Smooth muscle cell (in vitro differentiated cells): ENCODE measurements at regions not wholly inside any gene's neighbourhood (a gene's known extent, or its start where the extent isn't known, plus 50 kb on each side); places are given as distances from the start of the nearest gene placed in this dataset.
A peak's percentile ranks its signal among the peaks of the same experiment; 100 is the strongest.

Experiments used
- DNase-seq: peaks from one replicate; lab custom pipeline; 2025; ENCODE audit not compliant: unreplicated experiment; lab: John Stamatoyannopoulos, UW
- H2AFZ ChIP-seq: fragments of 200-600 bp; sonication (generic); 2 replicates; pipeline ENCODE4 v1.6.0; 2016; ENCODE audit warnings: antibody characterized with exemption, low read depth, mild to moderate bottlenecking
- H3F3A ChIP-seq: fragments of 200-600 bp; sonication (generic); 2 replicates; pipeline ENCODE4 v1.6.0; 2017; ENCODE audit warnings: antibody characterized with exemption, low read depth
- H3K27ac ChIP-seq: fragments of 200-600 bp; sonication (generic); 2 replicates; pipeline ENCODE4 v1.5.1; 2016; ENCODE audit warnings: low read depth, mild to moderate bottlenecking
- H3K27me3 ChIP-seq: fragments of 200-600 bp; sonication (generic); 2 replicates; pipeline ENCODE4 v1.6.1; 2016; ENCODE audit warnings: low read depth, mild to moderate bottlenecking
- H3K36me3 ChIP-seq: fragments of 200-600 bp; sonication (generic); 2 replicates; pipeline ENCODE4 v1.5.1; 2016; ENCODE audit warnings: low read depth
- H3K4me1 ChIP-seq: fragments of 200-600 bp; sonication (generic); 2 replicates; pipeline ENCODE4 v1.5.1; 2016; ENCODE audit warnings: low read depth
- H3K4me2 ChIP-seq: fragments of 200-600 bp; sonication (generic); 2 replicates; pipeline ENCODE4 v1.6.0; 2016; ENCODE audit warnings: mild to moderate bottlenecking
- H3K4me3 ChIP-seq: fragments of 200-600 bp; sonication (generic); 2 replicates; pipeline ENCODE4 v1.5.1; 2016; ENCODE audit warnings: mild to moderate bottlenecking
- H3K79me2 ChIP-seq: fragments of 200-600 bp; sonication (generic); 2 replicates; pipeline ENCODE4 v1.6.0; 2016; ENCODE audit warnings: low read depth, mild to moderate bottlenecking
- H3K9ac ChIP-seq: fragments of 200-600 bp; sonication (generic); 2 replicates; pipeline ENCODE4 v1.6.0; 2016; ENCODE audit warnings: low read depth
- H3K9me3 ChIP-seq: fragments of 200-600 bp; sonication (generic); replicated peaks from 2 replicates; pipeline ENCODE4 v1.5.1; 2016; ENCODE audit warnings: low read depth
- H4K20me1 ChIP-seq: fragments of 200-600 bp; sonication (generic); 2 replicates; pipeline ENCODE4 v1.6.0; 2016; ENCODE audit warnings: low read depth
- CTCF ChIP-seq: fragments of 200-600 bp; sonication (generic); IDR thresholded peaks from 2 replicates; pipeline ENCODE4 v1.5.1; 2017; ENCODE audit warnings: borderline replicate concordance, mild to moderate bottlenecking, antibody characterized with exemption; ENCODE audit not compliant: insufficient read depth, poor library complexity, severe bottlenecking
- WGBS: methylation state at CpG from one replicate; pipeline ENCODE4 v1.1.7; 2016; ENCODE audit warnings: low lambda C conversion rate; 5-methylcytosine and 5-hydroxymethylcytosine counted together

- H3K36me3 ChIP-seq, result no peaks in the 10 kb centered on the region
- no peaks in the 10 kb centered on the region for H3K4me1 ChIP-seq
- DNase-seq, result no peak
- no peaks in the 10 kb centered on the region for H3K79me2 ChIP-seq
- H2AFZ ChIP-seq, result peak overlapping the region; percentile 9
- no peak overlapping the region for H3K9ac ChIP-seq
- no peaks in the 10 kb centered on the region for H4K20me1 ChIP-seq
- no peak overlapping the region for H3K4me3 ChIP-seq
- H3K27me3 ChIP-seq, result no peaks in the 10 kb centered on the region
- no peak overlapping the region for H3K4me2 ChIP-seq
- TF ChIP-seq CTCF, result no peak
- H3F3A ChIP-seq, result no peaks in the 10 kb centered on the region
- H3K9me3 ChIP-seq, result no peaks in the 10 kb centered on the region
- 78% methylated on average over 12 of the region's 12 CpGs for WGBS
- no peak overlapping the region for H3K27ac ChIP-seq
Observed at GRCh38 chr6:14037402-14038277, 79.9 kb upstream of the CD83 start.

DNA sequence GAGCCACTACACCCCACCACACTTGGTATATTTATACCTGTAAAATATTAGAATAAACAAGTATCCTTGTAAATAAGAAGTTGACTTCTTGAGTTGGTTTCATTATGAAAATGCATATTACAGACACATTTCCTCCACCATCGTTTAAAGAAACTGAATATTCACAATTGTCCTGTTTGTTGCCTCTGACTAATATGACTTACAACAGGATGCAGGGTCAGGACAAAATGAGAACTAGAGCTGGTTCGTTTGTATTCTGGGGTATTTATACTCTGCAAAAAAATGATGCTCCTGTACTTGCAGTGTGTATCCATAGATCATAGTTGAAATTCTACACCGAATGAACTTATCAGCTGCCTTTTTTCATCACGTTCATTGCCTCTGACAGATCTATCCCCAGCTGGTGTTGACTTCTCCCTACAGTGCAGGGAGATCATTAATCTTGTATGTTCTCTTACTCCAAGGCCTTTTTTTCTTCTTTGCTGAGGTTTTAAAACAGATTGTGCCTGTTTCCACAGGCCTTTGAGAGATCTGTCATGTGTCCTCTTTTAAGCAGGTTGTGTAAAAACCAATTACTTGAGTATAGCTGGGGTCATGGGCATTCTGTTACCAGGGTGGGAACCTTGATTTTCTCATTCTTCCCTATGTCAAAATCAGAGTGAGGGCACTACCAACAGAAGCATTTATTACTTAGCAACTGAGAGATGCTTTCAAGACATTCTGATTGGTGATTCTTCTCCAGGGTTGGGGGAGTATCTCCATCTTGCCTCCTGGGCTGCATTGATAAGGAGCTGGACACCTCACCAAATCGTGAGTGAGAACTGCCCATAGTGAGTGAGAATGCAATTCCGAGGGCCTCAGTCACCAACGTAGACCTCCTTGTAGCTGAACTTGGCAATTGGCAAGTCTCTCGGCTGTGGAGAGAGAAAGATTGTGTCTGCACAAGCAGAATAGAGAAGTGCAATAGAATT lies 78.8 kb upstream of the CD83 start:
- DNase-seq, result no peak
- Histone ChIP-seq H3K27me3 (no peaks in the 10 kb centered on the region), H3K4me1 (no peaks in the 10 kb centered on the region), H3K27ac (no peak overlapping the region), H3K4me3 (no peak overlapping the region), H3K4me2 (no peak overlapping the region), H2AFZ (no peak overlapping the region), H3K9me3 (no peaks in the 10 kb centered on the region), H3K79me2 (no peaks in the 10 kb centered on the region), H3K36me3 (no peaks in the 10 kb centered on the region), H3F3A (no peaks in the 10 kb centered on the region), H3K9ac (no peak overlapping the region), H4K20me1 (no peaks in the 10 kb centered on the region)
- TF ChIP-seq CTCF, result no peak
- 72% methylated on average over 8 of the region's 8 CpGs for WGBS

DNA sequence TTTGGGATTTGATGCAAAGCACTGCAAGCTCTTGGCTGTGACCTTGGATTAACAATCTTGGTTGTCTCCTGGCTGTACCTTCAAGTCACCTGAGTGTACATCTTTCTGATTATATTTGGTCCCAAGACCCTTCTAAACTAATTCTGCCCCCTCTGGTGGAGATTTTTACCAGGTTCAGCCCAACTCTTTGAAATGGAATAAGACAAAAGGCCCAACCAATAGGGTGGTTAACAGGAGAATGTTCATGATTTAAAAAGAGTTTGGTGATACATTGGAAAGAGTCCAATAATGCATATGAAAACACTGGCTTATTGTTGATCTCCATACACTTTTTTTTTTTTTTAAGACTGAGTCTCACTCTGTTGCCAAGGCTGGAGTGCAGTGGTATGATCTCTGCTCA lies 77.5 kb upstream of the CD83 start:
- H3K27me3 ChIP-seq, result no peaks in the 10 kb centered on the region
- no peaks in the 10 kb centered on the region for H3F3A ChIP-seq
- no peaks in the 10 kb centered on the region for H4K20me1 ChIP-seq
- no peak overlapping the region for H3K27ac ChIP-seq
- no peaks in the 10 kb centered on the region for H3K4me1 ChIP-seq
- TF ChIP-seq CTCF, result no peak
- no peak overlapping the region for H3K9ac ChIP-seq
- no peak overlapping the region for H3K4me2 ChIP-seq
- H3K36me3 ChIP-seq, result no peaks in the 10 kb centered on the region
- H2AFZ ChIP-seq, result no peak overlapping the region
- no peaks in the 10 kb centered on the region for H3K9me3 ChIP-seq
- DNase-seq, result no peak
- no peak overlapping the region for H3K4me3 ChIP-seq
- no peaks in the 10 kb centered on the region for H3K79me2 ChIP-seq
